Kidney epithelial cell (primary cell): ENCODE measurements at regions not wholly inside any gene's neighbourhood (a gene's known extent, or its start where the extent isn't known, plus 50 kb on each side); places are given as distances from the start of the nearest gene placed in this dataset.

Experiments used
- DNase-seq: peaks from one replicate; pipeline ENCODE4 v3.0.0-alpha.2; 2010; ENCODE audit warnings: low read depth
- H3K27me3 ChIP-seq: 2 replicates; pipeline ENCODE4 v1.6.0; 2011; ENCODE audit warnings: low read length; ENCODE audit not compliant: control insufficient read depth, insufficient read depth
- H3K36me3 ChIP-seq: 2 replicates; pipeline ENCODE4 v1.5.1; 2011; ENCODE audit warnings: low read length; ENCODE audit not compliant: control insufficient read depth, insufficient read depth
- H3K4me3 ChIP-seq: 2 replicates; pipeline ENCODE4 v1.5.1; 2011; ENCODE audit warnings: low read depth, mild to moderate bottlenecking, control low read depth, low read length
- CTCF ChIP-seq: IDR thresholded peaks from 2 replicates; pipeline ENCODE4 v1.5.1; 2011; ENCODE audit warnings: mild to moderate bottlenecking, moderate library complexity, low read length, control low read depth, inconsistent platforms; ENCODE audit not compliant: insufficient read depth, poor library complexity, severe bottlenecking

GRCh38 chr20:60071965-60072364 is 113.7 kb downstream of the CDH26 start:
- DNase-seq = no peak
- TF ChIP-seq CTCF = no peak
- Histone ChIP-seq H3K36me3 (no peaks in the 10 kb centered on the region), H3K27me3 (peaks cover 2% of the 10 kb centered on the region), H3K4me3 (no peak overlapping the region)

GRCh38 chr20:60073086-60073485 is 114.9 kb downstream of the CDH26 start:
- Histone ChIP-seq H3K36me3 (no peaks in the 10 kb centered on the region), H3K4me3 (no peak overlapping the region), H3K27me3 (peaks cover 2% of the 10 kb centered on the region)
- TF ChIP-seq CTCF = no peak
- DNase-seq = no peak

- DNase-seq = no peak
- H3K27me3 ChIP-seq = peaks cover 2% of the 10 kb centered on the region
- H3K36me3 ChIP-seq = no peaks in the 10 kb centered on the region
- TF ChIP-seq CTCF = no peak
- H3K4me3 ChIP-seq = no peak overlapping the region
Measured at GRCh38 chr20:60073504-60073903, 115.3 kb downstream of the CDH26 start.

- peaks cover 5% of the 10 kb centered on the region for H3K27me3 ChIP-seq
Measured at GRCh38 chr20:60074276-60074675, 116.1 kb downstream of the CDH26 start.

GRCh38 chr20:60078351-60079250 is 120.4 kb downstream of the CDH26 start:
- no peak for DNase-seq
- Histone ChIP-seq H3K4me3 (no peak overlapping the region), H3K36me3 (no peaks in the 10 kb centered on the region), H3K27me3 (peaks cover 7% of the 10 kb centered on the region)
- TF ChIP-seq CTCF = no peak

More at GRCh38 chr20:60074276-60074675, 116.1 kb downstream of the CDH26 start:
- no peaks in the 10 kb centered on the region for H3K36me3 ChIP-seq
- no peak for DNase-seq
- no peak for TF ChIP-seq CTCF
- no peak overlapping the region for H3K4me3 ChIP-seq
